NB4 (cell line): ENCODE measurements at regions not wholly inside any gene's neighbourhood (a gene's known extent, or its start where the extent isn't known, plus 50 kb on each side); places are given as distances from the start of the nearest gene placed in this dataset.
"Not testable (repeated sequence)": the region's sequence is repeated elsewhere in the genome, so short reads cannot be mapped to it uniquely, and the experiment has no call there.

Source experiments
- MYC ChIP-seq: IDR thresholded peaks from 2 replicates; pipeline ENCODE4 v1.6.1; 2011; ENCODE audit warnings: low read depth, low read length
- POLR2A ChIP-seq: IDR thresholded peaks from 2 replicates; pipeline ENCODE4 v1.6.1; 2011; ENCODE audit warnings: mild to moderate bottlenecking; ENCODE audit not compliant: insufficient read length; ENCODE audit errors: extremely low read depth
- TF ChIP-seq, protein P1 (sequence below): IDR thresholded peaks from one replicate; pipeline ENCODE4 v1.5.1; 2012; ENCODE audit warnings: low read depth, low read length
- TF ChIP-seq, protein P2 (sequence below): IDR thresholded peaks from 2 replicates; pipeline ENCODE4 v1.6.1; 2011; ENCODE audit warnings: low read depth, low read length

DNA sequence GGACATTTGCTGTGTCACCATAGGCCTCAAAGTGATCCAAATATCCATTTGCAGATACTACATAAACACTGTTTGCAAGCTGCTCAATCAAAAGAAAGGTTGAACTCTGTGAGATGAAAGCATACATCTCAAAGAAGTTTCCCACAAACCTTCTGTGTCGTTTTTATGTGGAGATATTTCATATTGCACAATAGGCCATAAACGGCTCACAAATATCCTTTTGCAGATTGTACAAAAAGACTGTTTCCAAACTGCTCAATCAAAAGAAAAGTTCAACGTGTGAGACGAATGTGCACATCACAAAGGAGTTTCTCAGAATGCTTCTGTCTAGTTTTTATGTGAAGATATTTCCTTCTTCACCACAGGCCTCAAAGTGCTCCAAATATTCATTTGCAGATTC is 1857.4 kb downstream of the UQCRFS1 start:
- TF ChIP-seq, protein P1, sequence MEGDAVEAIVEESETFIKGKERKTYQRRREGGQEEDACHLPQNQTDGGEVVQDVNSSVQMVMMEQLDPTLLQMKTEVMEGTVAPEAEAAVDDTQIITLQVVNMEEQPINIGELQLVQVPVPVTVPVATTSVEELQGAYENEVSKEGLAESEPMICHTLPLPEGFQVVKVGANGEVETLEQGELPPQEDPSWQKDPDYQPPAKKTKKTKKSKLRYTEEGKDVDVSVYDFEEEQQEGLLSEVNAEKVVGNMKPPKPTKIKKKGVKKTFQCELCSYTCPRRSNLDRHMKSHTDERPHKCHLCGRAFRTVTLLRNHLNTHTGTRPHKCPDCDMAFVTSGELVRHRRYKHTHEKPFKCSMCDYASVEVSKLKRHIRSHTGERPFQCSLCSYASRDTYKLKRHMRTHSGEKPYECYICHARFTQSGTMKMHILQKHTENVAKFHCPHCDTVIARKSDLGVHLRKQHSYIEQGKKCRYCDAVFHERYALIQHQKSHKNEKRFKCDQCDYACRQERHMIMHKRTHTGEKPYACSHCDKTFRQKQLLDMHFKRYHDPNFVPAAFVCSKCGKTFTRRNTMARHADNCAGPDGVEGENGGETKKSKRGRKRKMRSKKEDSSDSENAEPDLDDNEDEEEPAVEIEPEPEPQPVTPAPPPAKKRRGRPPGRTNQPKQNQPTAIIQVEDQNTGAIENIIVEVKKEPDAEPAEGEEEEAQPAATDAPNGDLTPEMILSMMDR = not testable (repeated sequence)
- TF ChIP-seq, protein P2, sequence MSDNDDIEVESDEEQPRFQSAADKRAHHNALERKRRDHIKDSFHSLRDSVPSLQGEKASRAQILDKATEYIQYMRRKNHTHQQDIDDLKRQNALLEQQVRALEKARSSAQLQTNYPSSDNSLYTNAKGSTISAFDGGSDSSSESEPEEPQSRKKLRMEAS = not testable (repeated sequence)
- TF ChIP-seq POLR2A, MYC: not testable (repeated sequence)
